NCI-H187 treated with DMSO at 0.1 percent for 48 hours (cell line): ENCODE measurements at regions not wholly inside any gene's neighbourhood (a gene's known extent, or its start where the extent isn't known, plus 50 kb on each side); places are given as distances from the start of the nearest gene placed in this dataset.

ENCODE experiments used
- DNase-seq: peaks from one replicate; lab custom pipeline; 2025; lab: John Stamatoyannopoulos, UW

DNA sequence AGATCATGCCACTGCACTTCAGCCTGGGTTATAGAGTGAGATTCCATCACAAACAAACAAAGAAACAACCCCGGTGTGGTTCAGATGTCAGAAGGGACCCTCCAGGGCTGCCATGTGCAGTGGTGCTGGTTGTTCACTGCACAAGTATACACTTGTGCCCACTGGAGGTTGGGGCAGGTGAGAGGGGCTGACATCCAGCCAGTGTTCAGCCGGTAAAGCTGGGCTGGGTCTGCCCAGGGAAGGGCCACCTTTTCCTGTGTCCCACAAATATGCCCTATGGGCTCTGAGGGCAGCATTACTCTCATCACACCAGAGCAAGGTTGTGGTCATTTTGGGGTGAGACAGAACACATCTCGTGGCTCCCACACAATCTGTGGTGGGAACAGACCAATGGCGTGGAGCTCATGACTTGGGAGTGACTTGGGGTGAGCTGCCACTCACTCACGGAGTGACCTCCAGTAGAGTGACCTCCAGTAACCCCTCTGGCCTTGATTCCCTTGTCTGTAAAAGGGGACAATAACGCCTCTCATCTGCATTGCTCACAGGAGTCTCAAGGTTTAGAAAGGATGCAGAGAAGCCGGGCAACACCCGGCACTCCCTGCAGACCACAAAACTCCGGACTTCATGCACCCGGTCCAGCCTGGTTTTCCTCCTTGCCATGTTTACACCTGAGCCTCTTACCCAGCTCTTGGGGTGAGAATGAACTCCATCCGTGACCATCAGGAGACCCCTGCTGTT is 69.0 kb upstream of the VRK1 start:
- DNase-seq = no peak

DNA sequence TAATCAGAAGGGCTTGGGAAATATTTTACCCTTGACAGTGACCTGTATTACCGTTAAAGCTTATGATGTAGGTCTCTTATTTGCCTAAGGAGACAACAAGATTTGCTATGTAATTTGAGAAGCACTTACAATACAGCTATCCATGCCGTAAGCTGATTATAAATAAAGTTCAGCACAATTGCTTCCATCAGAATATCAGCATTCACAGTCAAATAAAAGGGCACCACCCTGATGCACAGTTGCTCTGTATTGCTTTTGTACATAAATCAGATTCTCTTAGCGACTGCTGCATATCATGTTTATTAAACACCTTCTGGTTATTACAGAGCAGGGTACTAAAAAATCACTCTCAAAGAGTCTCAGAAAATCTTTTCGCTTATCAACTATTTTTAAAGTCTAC is 67.3 kb upstream of the VRK1 start:
- DNase-seq = no peak

DNA sequence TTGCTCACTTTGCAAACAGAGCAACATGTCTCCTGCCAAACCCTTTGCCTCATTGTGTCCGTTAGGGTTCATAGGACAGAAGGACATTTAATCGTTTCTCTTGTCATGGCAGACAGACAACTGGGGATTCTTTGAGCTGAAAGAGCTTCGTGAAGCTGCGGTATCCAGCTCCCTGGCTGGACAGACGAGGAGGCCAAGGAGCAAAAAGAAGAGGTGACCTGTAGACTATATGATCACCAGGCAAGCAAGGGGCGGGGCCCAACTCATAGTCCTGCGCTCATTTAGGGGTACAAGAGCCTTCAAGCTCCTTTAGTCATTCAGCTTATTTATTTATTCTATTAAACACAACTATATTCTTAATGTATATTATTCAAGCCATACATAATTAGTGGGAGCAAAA is 66.8 kb upstream of the VRK1 start:
- DNase-seq = no peak

DNA sequence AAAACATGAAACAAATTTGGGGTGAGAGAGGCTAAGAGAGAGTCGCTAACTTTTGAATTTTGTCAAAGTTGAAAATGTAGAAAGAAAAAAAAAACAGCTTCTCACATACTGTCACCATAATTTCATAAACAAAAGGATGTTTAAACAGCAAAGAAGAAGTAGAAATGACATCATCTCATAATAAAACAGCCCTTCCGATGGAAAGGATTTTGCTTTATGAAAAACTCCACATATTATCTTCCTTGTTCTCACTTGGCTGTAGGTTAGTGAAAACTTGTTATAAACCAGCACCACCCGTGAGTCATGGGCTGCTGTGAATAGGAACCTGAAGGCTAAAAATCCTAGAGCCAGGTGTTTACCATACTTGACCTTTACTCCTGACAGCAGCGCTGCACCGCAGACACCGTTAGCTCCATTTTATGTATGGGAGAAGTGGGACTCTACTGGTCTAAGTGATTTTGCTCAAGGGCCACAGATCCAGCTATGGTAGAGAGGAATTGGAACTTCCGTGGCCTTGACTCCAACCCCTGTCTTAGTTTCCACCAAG is 63.0 kb upstream of the VRK1 start:
- no peak for DNase-seq

DNA sequence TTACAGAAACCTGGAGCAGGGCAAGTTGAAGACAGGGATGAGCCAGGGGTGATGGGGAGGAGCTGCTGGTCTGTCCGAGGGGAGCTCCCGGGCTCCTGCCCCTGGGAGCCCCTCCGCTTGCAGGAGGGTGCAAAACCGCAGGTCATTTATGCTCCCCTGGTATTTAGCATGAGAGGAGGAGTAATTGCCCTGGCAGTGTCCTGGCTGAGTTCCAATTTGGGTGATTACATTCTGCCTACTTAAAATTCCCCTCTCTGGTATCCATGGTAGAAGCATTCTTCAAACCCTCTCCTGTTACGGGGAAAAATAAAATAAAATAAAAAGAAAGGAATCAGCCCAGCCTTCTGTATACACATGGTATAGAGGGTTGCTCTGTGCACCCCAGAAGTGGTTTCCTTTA is 61.7 kb upstream of the VRK1 start:
- DNase-seq = peak; percentile 15

DNA sequence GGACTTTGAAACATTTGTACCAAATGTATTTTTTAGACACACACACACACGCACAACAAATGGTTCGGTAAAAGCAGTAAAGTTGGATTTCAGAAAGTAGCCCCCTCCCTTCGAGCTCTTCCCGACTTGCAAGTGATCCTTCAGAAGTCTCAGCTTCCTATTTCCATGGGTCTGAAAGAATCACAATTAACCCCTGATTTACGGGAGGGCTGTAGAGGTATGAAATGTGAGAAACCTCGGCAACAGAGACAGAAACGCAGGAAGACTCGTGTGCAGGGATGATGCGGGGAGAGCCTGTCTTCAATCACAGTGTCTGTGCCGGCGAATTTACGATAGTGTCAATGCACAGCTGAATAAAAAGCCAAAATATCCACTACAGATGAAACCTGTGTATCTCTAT is 60.7 kb upstream of the VRK1 start:
- DNase-seq = no peak

DNA sequence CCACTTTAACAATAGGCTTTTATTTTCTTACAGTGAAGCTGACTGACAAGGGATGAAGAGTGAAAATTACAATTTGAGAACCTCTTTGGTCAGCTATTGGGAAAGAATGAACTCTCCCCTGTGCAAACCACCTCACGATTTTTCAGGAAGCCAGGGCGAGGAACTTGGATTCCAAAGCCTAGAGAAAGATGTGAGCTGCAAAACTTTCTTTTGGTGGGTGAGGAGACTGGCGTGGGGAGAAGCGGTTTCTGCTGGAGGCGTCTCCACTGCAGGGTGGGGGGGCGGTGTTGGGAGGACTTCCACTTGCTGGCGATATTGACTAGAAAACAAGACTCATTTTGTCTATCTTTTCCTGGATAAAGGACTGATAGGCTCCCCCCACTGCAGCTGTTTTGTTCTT is 59.3 kb upstream of the VRK1 start:
- no peak for DNase-seq

DNA sequence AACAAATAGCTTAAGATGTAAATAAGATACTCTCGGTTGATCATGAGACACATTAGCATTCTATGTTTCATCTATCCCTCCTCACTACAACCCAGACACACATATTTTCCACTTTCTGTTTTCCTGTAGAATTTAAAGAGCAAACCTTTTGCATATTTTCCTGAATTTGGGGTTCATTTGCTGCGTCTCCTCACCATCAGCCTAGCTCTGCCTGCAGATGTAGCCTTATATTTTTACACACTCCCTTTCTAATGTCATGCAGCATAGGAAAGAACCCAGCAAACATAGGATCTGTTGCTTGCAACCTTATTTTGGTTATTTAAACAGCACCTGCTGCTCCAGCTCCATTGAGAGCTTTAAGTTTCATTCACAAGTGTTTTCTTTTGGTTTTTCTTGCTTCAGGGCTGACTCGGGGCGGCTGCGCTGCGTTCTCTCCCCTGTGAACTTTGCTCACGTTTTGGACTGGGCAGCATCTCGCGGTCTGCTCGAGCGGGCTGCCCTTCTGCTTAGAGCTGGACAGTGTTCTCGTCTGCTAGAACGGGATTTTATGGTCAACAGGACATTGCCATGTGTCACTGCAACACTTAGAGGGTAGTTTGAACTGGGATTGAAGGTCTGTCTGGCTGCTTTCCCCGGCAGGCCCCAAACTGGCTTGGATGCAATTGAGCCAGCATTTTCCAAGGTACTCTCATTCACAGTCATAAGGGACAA is 57.8 kb upstream of the VRK1 start:
- no peak for DNase-seq

DNA sequence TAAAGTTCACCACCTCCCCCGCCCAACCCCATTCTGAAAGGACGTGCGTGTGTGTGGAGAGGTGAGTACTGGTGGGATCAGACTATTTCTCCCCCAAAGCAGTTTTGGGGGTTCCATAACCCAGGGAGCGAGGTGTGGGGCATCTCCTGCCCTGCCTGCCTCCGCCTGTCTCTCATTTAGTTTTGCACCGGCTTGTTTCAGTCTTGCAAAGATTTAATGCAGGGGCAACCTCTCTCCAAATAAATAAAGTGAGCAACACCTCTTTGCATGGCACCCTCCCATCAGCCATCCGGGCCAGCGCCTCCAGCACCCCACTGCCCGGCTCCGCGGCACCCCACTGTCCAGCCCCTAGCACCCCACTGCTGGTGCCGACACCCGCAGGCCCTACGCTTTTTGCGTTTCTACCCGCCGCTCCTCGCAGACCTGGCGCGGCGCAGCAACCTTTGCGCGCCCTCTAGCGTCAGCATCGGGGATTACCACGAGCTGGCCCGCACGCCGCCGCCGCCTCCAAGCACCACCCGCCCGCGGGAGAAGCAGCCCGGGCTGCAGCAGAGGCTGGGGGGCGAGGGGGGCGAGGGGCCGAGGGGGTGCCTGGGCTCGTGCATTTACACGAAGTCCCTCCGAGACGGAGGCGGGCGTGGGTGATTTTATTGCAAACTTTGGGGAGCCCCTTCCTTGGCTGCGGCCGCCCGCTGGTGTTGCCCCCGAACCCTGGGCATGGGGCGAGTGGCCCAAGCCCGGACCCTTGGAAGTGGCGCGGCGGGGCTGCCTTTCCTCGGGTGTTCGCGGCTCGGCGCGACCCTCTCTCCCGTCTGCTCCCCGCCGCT is 55.8 kb upstream of the VRK1 start:
- no peak for DNase-seq

DNA sequence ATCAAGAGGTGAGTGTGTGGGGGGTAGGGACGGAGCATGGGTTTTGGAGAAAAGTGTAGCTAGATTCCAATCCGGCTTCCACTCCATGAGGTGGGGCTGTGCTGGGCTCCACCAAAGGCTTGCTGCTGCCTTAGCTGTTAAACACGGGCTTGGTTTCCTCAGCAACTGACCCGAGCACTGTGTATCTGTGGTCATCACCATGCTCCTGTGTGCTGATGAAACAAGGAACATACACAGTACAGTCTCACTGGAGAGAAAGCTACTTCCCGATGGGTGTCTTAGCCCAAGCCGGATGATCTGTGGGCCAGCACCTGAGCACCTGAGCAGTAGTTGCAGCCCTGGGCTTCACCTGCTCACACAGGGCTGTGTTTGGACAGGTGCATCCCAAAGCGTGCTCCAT is 52.9 kb upstream of the VRK1 start:
- no peak for DNase-seq

DNA sequence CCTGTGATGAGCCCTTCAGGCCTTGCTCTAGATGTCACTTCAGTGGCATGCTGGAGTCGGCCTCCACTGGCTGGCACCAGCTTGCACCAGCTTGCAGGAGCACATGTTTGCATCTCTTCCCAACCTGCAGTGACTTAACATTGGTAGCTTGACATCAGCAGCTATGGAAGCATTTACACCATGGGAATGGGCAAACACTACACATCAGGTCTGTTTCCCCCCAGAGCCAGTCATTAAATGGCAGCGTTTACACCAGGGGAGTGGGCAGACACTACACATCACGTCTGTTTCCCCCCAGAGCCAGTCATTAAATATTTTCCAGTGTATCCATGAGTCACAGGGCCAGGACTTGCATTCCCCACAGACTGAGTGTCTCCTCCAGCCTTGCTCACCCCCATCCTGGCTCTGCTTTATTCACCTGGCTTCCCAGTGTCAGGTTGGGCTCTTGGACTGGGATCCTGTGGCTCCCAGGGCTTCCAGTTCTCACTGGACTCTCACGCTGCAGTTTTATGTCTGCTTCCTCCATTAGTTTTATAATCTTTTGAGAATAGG is 51.6 kb upstream of the VRK1 start:
- no peak for DNase-seq

DNA sequence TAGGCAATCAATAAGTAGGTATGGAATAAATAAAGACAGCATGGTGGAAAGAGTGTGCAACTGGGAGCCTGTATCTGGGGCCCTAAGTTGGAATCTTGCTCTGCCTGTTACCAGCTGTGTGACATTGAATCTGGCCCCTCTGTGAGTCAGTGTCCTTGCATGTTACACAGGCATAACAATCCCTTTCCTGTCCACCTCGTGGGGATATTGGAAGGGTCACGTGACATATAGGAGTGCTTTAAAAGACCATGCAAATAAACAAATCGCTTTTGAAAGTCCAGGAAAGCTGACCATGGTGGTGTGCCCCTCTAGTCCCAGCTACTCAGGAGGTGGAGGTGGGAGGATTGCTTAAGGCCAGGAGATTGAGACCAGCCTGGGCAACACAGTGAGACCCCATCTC is 51.1 kb upstream of the VRK1 start:
- no peak for DNase-seq

DNA sequence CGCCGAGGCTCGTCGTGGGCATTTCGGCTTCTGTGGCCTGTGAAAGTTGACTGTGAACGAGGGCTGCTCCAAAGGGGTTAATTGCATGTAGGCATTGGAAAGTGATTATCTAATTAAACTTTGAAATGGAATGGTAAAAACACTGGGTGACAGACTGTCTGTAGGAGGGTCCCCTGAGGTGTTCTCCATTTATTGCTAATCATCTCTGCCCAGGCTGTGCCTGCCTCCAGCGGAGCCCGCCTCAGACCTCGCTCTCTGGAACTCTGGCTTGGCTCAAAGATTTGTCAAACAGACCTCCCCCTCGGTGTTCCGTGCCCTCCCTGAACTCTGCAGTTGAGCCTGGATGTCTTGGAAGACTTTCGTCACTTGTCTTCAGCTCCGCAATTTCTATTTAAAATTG is 50.2 kb upstream of the VRK1 start:
- DNase-seq = no peak
